Activated T-helper 1 cell treated with anti-CD3 and anti-CD28 coated beads, Interleukin-2, amount 50 U/mL, for 16 hours (primary cell): ENCODE measurements at regions not wholly inside any gene's neighbourhood (a gene's known extent, or its start where the extent isn't known, plus 50 kb on each side); places are given as distances from the start of the nearest gene placed in this dataset.

Experiments used
- DNase-seq, 2 donors: peaks; one replicate each; pipeline ENCODE4 v3.0.0-alpha.2; 2020; ENCODE audit warnings: low read depth in 1 of 2, low spot score in 1 of 2

DNA sequence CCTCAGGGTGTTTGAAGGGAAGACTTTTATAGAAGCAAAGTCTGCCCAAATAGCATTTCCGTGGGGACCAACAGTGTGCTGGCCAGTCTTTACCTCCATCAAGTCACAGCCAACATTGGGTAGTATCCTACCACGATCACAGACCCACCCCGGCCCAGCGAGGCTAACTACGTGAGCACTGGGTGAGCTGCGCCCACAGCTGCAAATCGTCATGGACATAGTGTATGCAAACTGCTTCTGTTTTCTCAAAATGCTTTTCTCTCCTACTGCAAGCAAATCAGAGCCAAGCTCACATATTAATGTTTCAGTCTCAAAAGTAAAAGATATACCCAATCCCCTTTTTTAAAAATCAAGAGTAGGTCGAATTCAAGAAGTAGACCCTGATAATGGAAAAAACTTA is 592.8 kb upstream of the CDH4 start:
- DNase-seq, result no peak

DNA sequence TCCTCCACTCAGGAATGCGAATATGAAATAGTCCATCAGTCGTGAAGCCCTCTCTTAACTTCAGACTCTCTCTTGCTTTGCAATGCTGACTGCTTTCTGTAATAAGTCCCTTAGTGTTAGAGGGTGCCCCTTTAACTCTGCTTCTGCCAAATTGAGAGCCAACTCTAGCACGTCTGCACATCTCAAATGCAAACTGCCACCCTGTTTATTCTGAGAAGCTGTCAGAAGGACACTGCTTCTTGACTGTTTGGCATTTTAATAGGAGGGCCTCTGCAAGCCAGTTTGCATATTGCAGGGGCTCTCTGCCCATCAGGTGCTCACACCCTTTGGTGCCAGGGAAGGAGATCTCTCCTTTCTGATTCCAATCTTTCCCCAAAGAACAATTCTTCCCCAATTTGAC is 589.8 kb upstream of the CDH4 start:
- no peak for DNase-seq

DNA sequence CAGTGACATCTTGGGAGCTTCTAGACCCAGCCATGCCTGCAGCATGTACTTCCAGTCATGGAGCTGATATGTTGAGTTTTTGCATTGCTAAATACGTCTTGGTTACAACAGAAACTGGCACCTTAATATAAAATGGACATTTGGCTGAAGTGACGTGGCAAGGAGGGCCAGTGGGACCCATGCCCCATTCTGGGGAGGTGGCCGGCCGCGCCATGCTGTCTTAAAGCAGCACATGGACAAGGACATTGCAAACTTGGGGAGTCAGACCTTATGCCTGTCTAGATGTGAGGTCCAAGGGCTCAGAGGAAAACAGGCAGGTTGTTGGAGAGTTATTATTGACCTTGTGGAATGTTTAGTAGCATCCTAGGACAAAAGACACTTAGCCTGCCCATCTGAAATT is 588.0 kb upstream of the CDH4 start:
- DNase-seq, result no peak

DNA sequence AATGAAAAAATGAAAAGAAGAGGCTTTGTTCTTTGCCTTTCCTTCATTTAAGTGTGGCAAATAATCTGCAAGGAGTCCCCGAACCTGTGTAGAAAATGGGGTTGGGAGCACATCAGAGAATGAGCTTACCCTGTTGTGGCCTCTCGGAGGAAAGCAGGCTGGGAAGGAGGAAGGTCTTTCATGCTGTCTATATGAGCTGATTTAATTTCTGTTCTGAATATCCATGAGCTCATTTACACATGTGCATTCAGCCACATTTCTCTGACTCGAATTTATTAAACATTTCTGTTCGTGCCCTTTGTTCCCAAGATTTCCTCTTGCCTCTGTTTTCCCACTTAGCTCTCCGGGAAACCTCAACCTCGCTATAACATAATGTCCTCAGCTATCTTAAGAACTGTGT is 584.4 kb upstream of the CDH4 start:
- no peak for DNase-seq

DNA sequence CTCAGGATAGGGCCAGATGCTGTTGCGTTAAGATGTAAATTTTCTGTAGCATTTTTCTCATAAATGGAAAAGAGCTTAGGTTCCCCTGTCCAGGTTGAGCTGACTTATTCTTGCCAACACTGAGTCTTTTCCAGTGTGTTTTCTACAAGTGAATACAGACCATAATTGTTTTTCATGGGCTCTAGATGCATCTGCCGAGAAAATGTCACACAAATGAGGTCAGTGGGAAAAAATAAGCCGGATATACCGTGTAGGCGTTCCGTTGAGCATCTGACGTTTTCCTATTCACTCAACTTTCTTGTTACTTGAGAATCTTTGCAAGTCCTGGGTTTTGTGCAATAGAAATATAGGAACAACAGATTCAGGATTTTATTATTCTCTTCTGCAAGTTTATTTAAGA is 582.9 kb upstream of the CDH4 start:
- no peak for DNase-seq

DNA sequence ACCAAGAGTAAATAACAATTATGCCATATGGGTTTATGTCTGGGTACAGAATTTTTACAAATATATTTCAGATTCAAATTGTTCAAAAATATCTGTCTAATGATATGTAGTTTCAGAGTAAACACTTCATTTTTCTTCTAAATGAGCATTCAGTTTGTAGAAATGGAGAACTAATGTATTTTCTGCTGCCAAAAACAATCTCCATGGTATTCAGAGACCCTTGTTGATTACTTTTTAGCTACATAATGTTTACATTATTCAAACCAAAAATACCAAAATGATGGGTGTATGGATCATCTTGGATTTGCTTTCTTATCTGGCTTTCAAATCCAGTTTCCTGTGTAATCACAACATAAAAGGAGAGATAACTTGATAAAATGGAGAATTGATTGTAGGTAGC is 576.0 kb upstream of the CDH4 start:
- no peak for DNase-seq

DNA sequence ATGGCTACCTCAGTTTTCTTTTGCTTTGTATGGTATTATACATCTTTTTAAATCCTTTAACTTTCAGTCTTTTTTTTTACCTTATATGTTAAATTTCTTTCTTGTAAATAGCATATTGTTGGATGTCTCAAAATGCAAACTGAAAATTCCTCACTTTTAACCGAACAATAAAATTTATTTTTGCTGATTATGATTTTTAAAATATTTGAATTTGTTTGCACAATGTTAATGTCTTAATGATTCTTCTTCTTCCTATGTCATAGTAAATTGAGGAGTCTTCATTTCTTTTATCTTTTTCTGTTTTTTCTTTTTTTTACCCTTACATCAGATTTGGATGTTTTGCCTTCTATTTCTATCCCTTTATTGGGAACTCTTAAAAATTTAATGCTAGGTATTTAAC is 574.2 kb upstream of the CDH4 start:
- DNase-seq, result no peak

DNA sequence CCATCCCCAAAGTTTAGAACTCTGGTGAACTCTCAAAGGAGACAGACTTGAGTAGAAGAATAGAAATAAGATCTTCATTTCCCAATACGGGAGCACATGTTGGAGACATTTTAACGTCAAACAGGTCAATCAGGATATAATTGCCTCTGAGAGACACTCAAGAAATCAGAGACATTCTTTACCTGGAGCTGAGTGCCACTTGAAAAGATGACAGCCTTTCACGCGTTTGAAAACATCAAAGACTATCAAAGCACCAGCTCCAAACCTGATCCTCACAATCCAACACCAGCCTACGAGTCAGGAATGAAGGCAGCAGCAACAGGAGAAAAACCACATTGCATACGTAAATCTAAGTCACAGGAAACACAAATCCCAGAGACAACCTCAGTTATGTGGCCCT is 571.5 kb upstream of the CDH4 start:
- no peak for DNase-seq

DNA sequence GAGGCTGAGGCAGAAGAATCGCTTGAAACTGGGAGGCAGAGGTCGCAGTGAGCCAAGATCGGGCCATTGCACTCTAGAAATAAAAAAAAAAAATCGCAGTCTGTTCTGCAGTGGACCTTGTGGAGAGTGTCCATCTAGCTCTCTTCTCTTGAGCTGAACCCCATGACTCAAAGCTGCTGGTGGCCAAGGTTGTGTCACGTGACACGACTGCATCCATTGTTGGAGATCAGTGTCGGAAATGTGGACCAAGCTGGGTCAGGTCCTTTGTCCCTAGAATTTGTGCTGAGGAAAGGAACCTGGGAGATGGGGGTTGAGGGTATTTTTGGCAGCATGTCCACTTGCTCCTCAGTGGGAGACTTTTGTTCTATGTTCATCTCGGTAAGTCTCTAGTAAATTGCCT is 564.8 kb upstream of the CDH4 start:
- no peak for DNase-seq

DNA sequence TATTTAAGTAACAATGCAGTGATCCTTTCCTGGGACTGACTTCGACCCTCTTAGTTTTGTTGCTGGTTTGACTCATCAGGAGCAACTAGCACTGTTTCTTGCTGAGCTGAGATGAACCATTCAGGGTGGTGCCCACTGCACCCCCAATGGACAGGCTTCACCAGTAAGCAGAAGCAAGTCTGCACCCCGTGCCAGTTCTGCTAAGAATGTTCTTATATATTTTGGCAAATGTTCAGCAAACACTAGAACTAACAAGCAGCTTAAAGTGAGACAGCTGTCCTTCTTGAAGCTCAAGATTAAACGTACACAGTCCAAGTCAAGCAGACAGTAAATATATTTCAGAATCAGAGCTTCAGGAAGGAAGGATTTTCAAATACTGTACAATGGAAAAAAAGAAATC is 561.3 kb upstream of the CDH4 start:
- no peak for DNase-seq

DNA sequence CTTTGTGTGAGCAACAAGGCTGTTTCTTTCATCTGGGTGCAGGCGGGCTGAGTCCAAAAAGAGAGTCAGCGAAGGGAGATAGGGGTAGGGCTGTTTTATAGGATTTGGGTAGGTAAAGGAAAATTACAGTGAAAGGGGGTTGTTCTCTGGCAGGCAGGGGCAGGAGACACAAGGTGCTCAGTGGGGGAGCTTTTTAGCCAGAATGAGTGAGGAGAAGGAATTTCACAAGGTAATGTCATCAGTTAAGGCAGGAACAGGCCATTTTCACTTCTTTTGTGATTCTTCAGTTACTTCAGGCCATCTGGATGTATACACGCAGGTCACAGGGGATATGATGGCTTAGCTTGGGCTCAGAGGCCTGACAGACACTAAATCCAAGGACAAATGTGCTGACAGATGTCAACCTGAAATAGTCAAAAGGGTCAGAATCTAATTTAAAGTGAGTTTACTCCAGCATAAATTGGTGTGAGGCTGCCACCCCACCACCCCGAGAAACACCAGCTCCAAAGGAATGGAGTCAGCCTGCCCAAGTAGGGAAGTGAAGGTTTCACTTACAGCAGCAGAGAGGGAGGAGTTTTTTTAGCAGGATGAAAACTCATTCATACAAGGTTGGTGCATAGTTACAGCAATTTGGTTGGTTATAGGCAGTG is 560.0 kb upstream of the CDH4 start:
- no peak for DNase-seq

DNA sequence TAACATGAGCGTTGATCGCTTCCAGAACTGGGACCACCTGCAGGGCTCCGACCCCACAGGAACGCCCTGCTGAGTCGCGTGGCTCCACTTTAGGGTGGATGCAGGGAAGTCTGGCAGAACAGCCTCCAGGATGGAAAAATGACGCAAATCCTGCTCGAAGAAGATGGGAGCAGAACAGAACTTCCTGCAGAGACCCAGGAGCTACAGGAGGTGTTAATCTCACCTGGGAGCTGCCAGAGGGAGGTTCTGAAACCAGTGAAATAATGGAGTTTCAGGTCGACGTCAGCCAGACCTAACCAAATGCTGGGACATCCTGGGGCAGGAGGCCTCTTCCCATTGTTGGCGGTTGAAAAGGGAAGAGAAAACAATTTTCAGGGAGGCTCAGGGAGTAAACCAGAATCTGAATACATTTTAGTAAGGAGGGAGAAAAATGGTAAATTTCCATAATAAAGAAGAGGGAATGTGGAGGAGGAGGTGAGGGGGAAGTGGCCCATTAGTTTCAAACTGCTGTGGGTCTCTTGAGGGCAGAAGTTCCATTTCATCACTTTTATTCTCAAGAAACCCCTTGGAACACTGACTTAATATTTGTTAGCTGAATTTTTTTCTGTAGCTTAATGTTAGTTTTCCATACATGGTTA is 558.4 kb upstream of the CDH4 start:
- no peak for DNase-seq

DNA sequence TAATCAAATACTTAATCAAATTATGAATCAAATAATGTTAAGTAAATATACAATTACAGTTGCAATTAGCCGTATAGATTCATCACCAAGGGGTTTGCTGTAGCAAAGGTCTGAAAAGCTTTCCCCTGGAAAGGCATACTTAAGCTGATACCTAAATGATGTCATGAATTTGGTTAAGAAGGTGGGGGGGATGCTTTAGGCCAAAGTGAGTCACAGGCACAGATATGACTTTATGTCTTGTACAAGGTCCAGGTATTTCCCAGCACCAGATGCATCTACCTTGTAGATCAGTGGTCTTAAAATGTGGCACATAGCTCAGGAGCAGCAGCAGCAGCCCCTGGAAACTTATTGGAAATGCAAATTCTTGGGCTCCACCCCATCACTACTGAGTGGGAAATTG is 557.3 kb upstream of the CDH4 start:
- DNase-seq, result no peak

DNA sequence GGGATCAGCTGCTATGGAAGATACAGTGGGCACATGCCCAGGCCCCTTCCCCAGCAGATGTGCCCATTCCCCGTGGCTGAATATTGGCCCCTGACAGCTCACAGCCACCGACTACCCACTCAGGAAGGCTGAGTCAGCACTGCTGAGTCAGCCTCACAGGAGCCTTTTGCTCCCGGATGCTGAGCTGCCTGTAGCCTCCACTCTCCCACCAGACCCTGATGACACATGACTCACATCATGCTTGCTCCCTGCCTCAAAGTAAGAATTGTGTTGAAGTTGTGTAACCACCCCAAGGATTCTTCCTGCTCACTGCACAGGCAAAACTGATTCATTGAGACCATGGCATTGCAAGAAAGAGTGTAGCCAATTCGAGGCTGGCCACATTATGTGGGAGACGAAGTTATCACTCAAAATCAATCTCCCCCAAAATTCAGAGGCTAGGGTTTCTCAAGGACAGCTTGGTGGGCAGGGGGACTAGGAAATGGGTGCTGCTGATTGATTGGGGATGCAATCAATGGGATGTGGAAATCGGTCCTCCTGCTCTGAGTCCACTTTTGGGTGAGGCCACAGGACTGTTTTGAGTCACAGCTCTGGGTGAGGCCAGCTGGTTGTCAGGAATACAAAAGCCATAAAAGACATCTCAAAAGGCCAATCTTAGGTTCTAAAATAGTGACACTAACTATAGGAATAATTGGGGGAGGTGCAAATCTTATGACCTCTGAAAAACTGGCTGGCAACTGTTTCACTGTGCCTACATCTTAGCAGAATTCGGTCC is 556.6 kb upstream of the CDH4 start:
- DNase-seq, result no peak

DNA sequence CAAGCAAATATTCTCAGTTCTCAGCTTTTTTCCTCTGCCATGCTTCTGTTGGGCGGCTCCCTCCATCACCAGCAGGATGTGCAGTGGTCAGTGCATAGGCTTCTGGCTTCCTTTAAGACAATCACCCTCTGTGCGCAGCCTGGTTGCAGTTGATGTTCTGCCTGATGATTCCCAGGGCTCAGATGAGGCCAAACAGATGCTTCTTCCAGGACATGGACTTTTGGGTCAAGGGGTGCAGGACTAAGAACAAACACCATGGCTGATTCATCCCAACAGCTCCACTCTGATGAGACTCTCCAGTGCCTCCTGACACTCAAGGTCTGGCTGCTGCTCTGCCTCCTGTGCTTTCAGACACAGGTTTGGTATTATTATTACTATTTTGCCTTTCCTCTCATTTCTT is 554.8 kb upstream of the CDH4 start:
- DNase-seq, result no peak

DNA sequence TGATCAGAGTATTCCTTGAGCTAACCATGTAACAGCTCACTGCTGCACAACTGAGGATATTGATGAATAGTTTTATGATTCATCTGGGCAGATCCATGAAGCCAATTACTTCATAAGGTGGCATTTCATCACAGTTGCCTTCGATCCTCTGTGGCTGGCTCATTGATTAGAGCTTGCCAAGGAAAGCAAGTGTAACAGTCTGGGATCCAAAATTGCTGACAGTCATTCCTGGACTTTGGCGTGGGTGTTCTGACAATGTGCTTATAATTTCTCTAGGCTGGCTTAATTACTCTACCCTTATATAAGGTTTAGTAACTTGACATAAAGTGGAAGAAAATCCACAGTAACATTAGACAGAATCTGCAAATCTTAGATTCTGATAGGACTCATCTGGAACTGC is 551.3 kb upstream of the CDH4 start:
- no peak for DNase-seq

DNA sequence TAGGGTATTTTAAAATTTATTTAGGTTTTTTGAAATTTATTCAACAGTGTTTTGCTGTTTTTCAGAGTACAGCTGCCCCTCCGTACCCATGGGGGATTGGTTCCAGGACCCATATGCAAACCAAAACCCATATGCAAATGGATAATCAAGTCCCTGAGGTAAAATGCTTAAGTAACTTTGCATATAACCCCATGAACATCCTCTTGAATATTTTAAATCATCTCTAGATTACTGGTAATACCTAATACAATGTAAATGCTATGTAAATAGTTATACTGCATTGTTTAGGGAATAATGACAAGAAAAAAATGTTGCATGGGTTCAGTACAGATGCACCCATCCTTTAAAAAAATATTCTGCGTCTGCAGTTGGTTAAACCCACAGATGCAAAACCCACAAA is 547.9 kb upstream of the CDH4 start:
- no peak for DNase-seq

DNA sequence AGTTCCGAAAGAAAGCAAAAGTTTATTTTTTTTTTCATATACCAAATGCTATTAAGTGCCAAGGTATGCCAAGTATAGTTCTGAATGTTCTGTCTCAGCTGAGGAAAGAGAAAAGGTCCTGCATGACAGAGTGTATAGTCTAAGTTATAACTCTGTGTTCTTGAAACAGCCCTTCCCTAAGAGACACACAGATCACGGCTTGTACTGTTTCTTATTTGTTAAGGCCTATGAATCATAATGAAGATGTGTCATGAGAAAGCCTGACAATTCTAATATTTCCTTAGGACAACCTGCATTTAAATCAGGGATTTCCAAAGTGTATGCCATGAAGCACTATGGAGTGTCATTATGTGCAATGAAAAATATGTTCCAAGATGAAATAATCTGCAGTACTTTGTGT is 538.7 kb upstream of the CDH4 start:
- no peak for DNase-seq

DNA sequence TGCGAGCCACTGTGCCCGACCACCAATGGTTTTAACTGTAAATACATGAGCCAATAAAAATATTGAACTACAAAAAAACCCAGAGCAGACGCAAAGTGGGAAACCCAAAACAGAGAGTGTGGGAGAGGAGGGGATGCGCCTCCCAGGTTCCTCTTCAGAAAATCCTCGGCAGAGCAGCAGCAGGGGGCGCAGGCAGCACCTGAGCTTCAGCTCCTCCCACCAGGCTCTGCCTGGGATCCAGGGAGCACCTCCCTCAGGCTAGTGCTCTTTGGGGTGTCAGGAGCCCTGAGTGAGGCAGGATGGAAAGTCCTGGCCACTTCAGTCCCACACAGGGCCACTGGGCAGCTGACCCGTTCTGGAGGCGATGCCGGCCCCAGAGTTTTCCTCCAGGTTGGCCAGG is 536.9 kb upstream of the CDH4 start:
- DNase-seq, result no peak

DNA sequence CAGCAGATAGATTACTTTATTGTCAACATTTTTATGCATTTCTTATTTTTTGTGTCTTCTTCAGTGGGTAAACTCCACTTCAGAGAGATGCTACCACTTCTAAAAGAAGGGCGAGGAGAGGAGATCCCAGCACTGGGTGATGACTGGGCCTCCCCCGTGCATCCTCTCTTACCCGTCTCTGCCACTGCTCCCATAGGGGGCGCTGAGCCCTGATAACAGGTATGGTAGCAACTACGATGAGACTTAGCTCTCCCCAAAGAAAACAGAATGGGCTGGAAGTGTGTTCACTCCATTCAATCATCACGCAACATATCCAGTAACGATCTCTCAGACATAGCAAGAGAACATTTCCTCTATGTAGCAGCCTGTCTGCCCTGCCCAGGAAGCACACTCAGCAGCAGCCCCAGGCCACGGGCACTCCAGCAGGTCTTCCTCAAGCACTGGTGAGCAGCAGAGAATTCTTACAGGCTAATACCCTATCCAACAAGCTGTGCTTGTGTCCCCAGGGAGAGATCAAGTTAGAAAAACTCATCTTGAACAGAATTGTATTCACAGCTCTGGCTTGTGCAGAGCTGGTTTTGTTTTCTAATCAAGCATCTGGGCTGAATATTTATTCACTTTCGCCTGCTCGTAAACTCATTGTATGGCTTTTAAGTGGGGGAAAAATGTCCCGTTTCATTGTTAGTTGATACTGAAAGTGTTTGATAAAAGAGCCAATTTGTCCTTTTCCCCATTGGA is 533.1 kb upstream of the CDH4 start:
- no peak for DNase-seq

DNA sequence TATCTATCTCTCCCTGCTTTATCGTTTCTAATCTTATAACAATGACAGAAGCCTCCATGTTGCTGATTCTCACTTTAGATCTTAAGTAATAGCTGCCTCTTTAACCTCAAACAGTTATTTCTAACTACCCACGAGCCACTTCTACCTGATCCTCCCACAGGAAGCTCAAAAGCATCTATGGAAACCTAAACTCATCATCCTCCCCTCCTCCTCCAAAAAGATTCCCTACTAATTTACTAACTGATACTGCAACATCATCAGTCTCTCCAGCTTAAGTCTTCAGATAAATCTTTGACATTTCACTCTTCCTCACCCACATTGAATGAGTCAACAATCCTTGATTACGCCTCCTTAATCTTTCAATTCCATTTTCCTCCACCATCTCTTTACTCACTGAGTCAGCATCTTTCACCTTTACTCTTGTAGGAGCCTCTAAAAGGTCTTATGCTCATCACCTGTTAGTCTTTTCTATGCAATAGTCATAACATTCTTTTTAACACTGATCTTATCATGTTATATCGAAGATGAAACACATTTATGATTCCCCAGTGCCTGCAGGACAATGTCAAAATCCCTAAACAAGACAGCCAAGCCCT is 526.7 kb upstream of the CDH4 start:
- DNase-seq, result no peak

DNA sequence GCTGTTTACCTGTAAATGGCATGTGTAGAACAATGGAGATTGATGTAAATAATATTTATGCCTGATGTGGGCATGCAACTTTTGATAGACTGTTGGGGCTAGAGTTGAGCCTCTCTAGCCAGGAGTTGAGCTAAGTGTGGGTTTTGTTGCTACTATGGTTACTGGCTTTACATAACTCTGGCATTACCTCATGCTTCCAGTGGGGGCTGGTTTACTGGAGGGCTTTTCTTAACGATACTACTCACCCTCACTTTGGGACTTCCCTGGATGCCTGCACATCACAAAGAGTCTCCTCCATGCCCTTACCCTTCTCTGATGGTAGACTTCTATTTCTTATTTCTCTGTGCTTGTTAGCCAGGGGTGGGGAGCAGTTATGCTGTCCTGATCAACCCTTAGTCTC is 524.6 kb upstream of the CDH4 start:
- no peak for DNase-seq
